ENCODE measurements at regions not wholly inside any gene's neighbourhood (a gene's known extent, or its start where the extent isn't known, plus 50 kb on each side); places are given as distances from the start of the nearest gene placed in this dataset.

DNA sequence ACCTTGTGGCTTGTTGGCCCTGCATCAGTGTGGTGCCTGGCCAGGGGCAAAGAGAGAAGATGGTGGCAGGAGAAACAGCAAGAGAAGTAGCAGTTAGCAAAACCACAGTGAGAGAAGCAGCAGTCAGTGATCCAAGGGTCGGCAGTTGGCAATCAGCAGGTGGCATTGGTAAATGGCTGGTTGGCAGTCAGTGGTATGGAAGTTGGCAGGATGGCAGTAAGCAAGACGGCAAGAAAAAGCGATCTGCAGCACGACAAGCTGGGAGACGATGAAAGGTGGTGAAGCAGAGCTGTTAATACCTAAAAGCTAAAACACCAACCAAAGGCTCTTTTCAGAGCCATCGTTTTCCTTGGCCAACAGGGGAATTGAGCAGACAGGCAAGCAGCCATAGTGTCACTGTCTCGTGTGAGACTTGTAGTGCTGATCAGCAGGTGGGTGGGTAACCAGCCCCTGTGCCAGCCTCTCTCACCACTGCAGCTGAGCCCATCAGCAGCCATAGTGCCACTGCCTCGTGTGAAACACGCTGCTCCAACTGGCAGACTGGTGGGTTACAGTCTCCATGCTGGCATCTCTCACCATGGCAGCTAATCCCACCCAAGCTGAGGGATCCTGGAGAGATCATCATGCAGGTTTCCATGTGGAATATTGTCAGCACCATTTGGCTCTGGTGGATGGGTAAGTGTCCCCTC lies 2078.4 kb downstream of the PCDH7 start:
- no peak for DNase-seq (ENCODE audit: low spot score)
- H3K4me3 ChIP-seq (ENCODE audit: low read depth, low read length, poor library complexity, severe bottlenecking), result no peak overlapping the region
- H3K4me1 ChIP-seq (ENCODE audit: insufficient read depth, low read length, poor library complexity, severe bottlenecking), result no peaks in the 10 kb centered on the region
- CTCF ChIA-PET, result no interaction called here
- POLR2A ChIA-PET (ENCODE audit: low non-redundant PET), result no interaction called here
- H3K27me3 ChIP-seq (replicated peaks; ENCODE audit: insufficient read depth, low read depth, low read length, poor library complexity), result no peaks in the 10 kb centered on the region
- intact Hi-C loops (cut with micrococcal nuclease; ENCODE audit: unreplicated experiment), result no loop called here
- no peak overlapping the region for H3K27ac ChIP-seq (ENCODE audit: low read depth, low read length, poor library complexity, severe bottlenecking)
- TF ChIP-seq EZH2 (IDR thresholded peaks at IDR 0.05; ENCODE audit: borderline replicate concordance, low read depth, low read length, poor library complexity, severe bottlenecking), result no peak
- TF ChIP-seq, protein P1, sequence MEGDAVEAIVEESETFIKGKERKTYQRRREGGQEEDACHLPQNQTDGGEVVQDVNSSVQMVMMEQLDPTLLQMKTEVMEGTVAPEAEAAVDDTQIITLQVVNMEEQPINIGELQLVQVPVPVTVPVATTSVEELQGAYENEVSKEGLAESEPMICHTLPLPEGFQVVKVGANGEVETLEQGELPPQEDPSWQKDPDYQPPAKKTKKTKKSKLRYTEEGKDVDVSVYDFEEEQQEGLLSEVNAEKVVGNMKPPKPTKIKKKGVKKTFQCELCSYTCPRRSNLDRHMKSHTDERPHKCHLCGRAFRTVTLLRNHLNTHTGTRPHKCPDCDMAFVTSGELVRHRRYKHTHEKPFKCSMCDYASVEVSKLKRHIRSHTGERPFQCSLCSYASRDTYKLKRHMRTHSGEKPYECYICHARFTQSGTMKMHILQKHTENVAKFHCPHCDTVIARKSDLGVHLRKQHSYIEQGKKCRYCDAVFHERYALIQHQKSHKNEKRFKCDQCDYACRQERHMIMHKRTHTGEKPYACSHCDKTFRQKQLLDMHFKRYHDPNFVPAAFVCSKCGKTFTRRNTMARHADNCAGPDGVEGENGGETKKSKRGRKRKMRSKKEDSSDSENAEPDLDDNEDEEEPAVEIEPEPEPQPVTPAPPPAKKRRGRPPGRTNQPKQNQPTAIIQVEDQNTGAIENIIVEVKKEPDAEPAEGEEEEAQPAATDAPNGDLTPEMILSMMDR (conservative IDR thresholded peaks at IDR 0.05; ENCODE audit: low read depth, low read length), result no peak
- no TSS peak for BruUV-seq (replicated peaks)
- H3K9me3 ChIP-seq (ENCODE audit: low read depth, low read length, poor library complexity, severe bottlenecking), result no peaks in the 10 kb centered on the region
- H3K36me3 ChIP-seq (ENCODE audit: insufficient read depth, low read length, poor library complexity, severe bottlenecking), result no peaks in the 10 kb centered on the region

DNA sequence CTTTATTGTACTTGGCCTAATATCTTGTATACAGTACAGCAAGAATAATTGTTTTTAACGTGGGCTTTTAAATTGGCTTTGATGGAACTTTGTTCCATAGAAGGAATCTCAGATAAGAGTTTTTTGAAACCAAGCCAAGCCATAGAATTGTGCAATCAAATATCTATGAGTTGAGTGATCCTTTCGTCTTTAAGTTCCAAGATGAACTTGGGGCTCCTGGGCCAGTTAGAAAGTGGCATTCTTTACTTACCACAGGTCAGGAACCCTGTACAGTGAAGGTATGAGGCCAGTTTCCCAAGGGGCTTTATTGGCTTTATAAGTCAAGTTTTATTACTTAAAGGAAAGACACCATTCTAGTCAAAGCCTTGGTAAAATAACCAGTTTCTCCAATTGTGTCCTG lies 2104.2 kb downstream of the PCDH7 start:
- Histone ChIP-seq H3K36me3 (ENCODE audit: insufficient read depth, low read length, poor library complexity, severe bottlenecking) (no peaks in the 10 kb centered on the region), H3K4me3 (ENCODE audit: low read depth, low read length, poor library complexity, severe bottlenecking) (no peak overlapping the region), H3K9me3 (ENCODE audit: low read depth, low read length, poor library complexity, severe bottlenecking) (peaks cover 23% of the 10 kb centered on the region), H3K27me3 (replicated peaks; ENCODE audit: insufficient read depth, low read depth, low read length, poor library complexity) (no peaks in the 10 kb centered on the region), H3K4me1 (ENCODE audit: insufficient read depth, low read length, poor library complexity, severe bottlenecking) (no peaks in the 10 kb centered on the region), H3K27ac (ENCODE audit: low read depth, low read length, poor library complexity, severe bottlenecking) (no peak overlapping the region)
- ChIA-PET POLR2A (ENCODE audit: low non-redundant PET) (no interaction called here), CTCF (no interaction called here)
- TF ChIP-seq, protein P1 (conservative IDR thresholded peaks at IDR 0.05; ENCODE audit: low read depth, low read length), result no peak
- TF ChIP-seq EZH2 (IDR thresholded peaks at IDR 0.05; ENCODE audit: borderline replicate concordance, low read depth, low read length, poor library complexity, severe bottlenecking), result no peak
- BruUV-seq (replicated peaks), result no TSS peak
- intact Hi-C loops (cut with micrococcal nuclease; ENCODE audit: unreplicated experiment), result no loop called here
- no peak for DNase-seq (ENCODE audit: low spot score)

DNA sequence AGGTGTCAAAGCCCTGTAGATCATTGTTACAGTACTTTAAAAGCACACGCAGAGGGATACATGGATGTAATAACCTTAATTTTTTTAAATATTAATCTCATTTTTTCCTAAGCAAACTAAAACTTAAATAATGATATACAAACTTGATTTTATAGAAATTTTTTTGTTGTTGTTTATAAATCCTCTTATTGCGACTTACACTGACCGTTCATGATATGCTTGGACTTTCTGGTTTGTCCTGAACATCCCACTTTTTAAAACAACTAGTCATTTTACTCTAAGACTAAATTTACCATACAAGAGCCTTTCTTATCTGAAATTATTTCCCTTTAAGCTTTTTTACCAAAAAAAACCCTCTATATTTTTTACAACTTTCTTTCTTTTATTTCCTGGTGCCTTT lies 2106.0 kb downstream of the PCDH7 start:
- peaks cover 23% of the 10 kb centered on the region for H3K9me3 ChIP-seq (ENCODE audit: low read depth, low read length, poor library complexity, severe bottlenecking)
- no peak overlapping the region for H3K27ac ChIP-seq (ENCODE audit: low read depth, low read length, poor library complexity, severe bottlenecking)
- ChIA-PET POLR2A (ENCODE audit: low non-redundant PET) (no interaction called here), CTCF (no interaction called here)
- DNase-seq (ENCODE audit: low spot score), result no peak
- no peak for TF ChIP-seq EZH2 (IDR thresholded peaks at IDR 0.05; ENCODE audit: borderline replicate concordance, low read depth, low read length, poor library complexity, severe bottlenecking)
- TF ChIP-seq, protein P1 (conservative IDR thresholded peaks at IDR 0.05; ENCODE audit: low read depth, low read length), result no peak
- intact Hi-C loops (cut with micrococcal nuclease; ENCODE audit: unreplicated experiment), result no loop called here
- no peak overlapping the region for H3K4me3 ChIP-seq (ENCODE audit: low read depth, low read length, poor library complexity, severe bottlenecking)
- BruUV-seq (replicated peaks), result no TSS peak
- no peaks in the 10 kb centered on the region for H3K4me1 ChIP-seq (ENCODE audit: insufficient read depth, low read length, poor library complexity, severe bottlenecking)
- H3K27me3 ChIP-seq (replicated peaks; ENCODE audit: insufficient read depth, low read depth, low read length, poor library complexity), result no peaks in the 10 kb centered on the region
- no peaks in the 10 kb centered on the region for H3K36me3 ChIP-seq (ENCODE audit: insufficient read depth, low read length, poor library complexity, severe bottlenecking)
